Gastroesophageal sphincter (tissue), 3 donors: ENCODE measurements at regions not wholly inside any gene's neighbourhood (a gene's known extent, or its start where the extent isn't known, plus 50 kb on each side); places are given as distances from the start of the nearest gene placed in this dataset.

Experiments used
- POLR2A ChIP-seq, 2 donors: fragments of 450-650 bp; IDR thresholded peaks; one replicate each; pipeline ENCODE4 v1.6.1; 2017; ENCODE audit warnings: antibody characterized with exemption in 2 of 2, mild to moderate bottlenecking in 2 of 2, moderate library complexity in 1 of 2
- POLR2AphosphoS5 ChIP-seq: sonication (generic); formaldehyde crosslinking; IDR thresholded peaks from one replicate; pipeline ENCODE4 v1.6.1; 2017; ENCODE audit warnings: antibody characterized with exemption
- TF ChIP-seq, protein P1 (sequence below), 4 experiments: fragments of 200-600 bp in 2 of 4; fragments of 450-650 bp in 2 of 4; sonication (generic) in 1 of 4; IDR thresholded peaks; one replicate each; pipeline ENCODE4 v1.5.1; 2017 to 2019; ENCODE audit warnings: antibody characterized with exemption in 4 of 4, mild to moderate bottlenecking in 2 of 4, moderate library complexity in 2 of 4

DNA sequence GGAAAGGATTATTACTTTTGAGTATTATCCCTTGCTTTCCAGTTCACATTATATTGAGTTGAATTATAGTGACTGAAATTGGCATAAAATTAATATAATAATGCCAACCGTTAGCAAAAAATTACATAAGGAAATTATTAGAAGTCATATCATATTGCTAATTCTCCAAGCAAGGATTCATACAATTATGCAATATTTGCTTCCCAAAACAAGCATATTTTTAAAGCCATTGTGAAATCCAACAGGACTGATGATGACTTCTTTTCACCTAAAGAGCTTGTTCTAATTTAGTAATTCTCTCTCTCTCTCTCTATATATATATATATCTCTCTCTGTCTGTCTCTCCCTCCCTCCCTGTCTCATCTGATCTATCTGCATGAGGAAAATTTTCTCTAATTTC lies 283.5 kb downstream of the DSEL start:
- TF ChIP-seq, protein P1, sequence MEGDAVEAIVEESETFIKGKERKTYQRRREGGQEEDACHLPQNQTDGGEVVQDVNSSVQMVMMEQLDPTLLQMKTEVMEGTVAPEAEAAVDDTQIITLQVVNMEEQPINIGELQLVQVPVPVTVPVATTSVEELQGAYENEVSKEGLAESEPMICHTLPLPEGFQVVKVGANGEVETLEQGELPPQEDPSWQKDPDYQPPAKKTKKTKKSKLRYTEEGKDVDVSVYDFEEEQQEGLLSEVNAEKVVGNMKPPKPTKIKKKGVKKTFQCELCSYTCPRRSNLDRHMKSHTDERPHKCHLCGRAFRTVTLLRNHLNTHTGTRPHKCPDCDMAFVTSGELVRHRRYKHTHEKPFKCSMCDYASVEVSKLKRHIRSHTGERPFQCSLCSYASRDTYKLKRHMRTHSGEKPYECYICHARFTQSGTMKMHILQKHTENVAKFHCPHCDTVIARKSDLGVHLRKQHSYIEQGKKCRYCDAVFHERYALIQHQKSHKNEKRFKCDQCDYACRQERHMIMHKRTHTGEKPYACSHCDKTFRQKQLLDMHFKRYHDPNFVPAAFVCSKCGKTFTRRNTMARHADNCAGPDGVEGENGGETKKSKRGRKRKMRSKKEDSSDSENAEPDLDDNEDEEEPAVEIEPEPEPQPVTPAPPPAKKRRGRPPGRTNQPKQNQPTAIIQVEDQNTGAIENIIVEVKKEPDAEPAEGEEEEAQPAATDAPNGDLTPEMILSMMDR (IDR thresholded peaks at IDR 0.05), result no peak
- TF ChIP-seq POLR2AphosphoS5, result no peak
- TF ChIP-seq POLR2A (IDR thresholded peaks at IDR 0.05), result no peak
